Testis (tissue), 2 donors: ENCODE measurements at regions not wholly inside any gene's neighbourhood (a gene's known extent, or its start where the extent isn't known, plus 50 kb on each side); places are given as distances from the start of the nearest gene placed in this dataset.

Experiments
- DNase-seq: peaks from one replicate; pipeline ENCODE4 v3.0.0-alpha.2; 2019
- H3K27ac ChIP-seq, 2 donors: fragments of 200-600 bp; sonication (generic); one replicate each; pipeline ENCODE4 v1.5.1; 2019
- H3K27me3 ChIP-seq: fragments of 200-600 bp; sonication (generic); one replicate; pipeline ENCODE4 v1.5.1; 2019
- H3K36me3 ChIP-seq: fragments of 200-600 bp; sonication (generic); one replicate; pipeline ENCODE4 v1.5.1; 2017; ENCODE audit warnings: low read depth; ENCODE audit errors: missing control alignments
- H3K4me1 ChIP-seq: fragments of 200-600 bp; sonication (generic); one replicate; pipeline ENCODE4 v1.5.1; 2019
- H3K4me3 ChIP-seq, 2 donors: fragments of 200-600 bp; sonication (generic); one replicate each; pipeline ENCODE4 v1.5.1; 2017 to 2019
- H3K9me3 ChIP-seq: fragments of 200-600 bp; sonication (generic); one replicate; pipeline ENCODE4 v1.5.1; 2017
- POLR2A ChIP-seq: fragments of 450-650 bp; IDR thresholded peaks from one replicate; pipeline ENCODE4 v1.6.1; 2017; ENCODE audit warnings: antibody characterized with exemption, mild to moderate bottlenecking, moderate library complexity
- WGBS, 2 donors: methylation state at CpG; one replicate each; pipeline ENCODE4 v1.1.5; 2018; 5-methylcytosine and 5-hydroxymethylcytosine counted together
- intact Hi-C: fragments of 100-400 bp; cut with DNase I; formaldehyde crosslinking; loops from one replicate; pipeline ENCODE4 v1.15.1; 2023; ENCODE audit warnings: low total_unique reads
- TF ChIP-seq, protein P1 (sequence below), 3 experiments: fragments of 450-650 bp in 2 of 3; fragments of 200-600 bp in 1 of 3; sonication (generic) in 1 of 3; IDR thresholded peaks; one replicate each; pipeline ENCODE4 v1.5.1; 2016 to 2019; ENCODE audit warnings: antibody characterized with exemption in 3 of 3, mild to moderate bottlenecking in 2 of 3, moderate library complexity in 1 of 3

DNA sequence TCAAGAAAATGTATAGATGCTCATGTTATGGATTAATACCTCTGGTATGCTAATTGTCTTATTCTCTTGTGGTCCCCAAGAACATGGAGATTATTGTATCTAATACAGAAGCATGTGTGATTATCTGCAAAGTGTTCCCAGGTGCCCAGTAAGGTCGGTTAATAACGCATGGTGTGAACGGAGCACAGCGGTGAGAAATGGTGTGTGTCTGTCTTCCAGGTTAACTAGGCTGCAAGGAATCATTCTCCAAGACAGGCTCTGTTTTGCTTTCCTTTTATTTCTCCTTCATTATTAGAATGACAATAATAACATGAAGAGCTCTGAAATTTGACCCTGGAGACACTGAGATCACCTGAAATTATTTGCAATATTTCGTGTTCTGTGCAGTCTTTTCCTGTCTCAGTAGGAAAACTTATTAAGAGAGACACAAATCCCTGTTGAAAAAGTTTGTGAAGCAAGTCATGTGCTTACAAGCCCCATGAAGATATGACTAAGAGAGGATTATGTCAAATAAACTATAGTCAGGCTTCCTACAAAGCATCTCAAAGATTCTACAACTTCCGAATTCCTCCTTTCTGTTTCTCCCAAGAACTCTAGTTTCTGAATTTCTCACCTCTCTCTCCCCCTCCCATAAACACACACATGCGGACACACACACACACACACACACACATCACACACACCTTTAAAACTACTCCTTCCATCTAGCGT is 230.9 kb downstream of the HS3ST1 start:
- Histone ChIP-seq H3K9me3 (no peaks in the 10 kb centered on the region), H3K4me3 (no peak overlapping the region), H3K27me3 (no peaks in the 10 kb centered on the region), H3K27ac (no peak overlapping the region), H3K36me3 (no peaks in the 10 kb centered on the region), H3K4me1 (no peaks in the 10 kb centered on the region)
- 90 to 91% methylated on average over 8 of the region's 8 CpGs for WGBS, 2 donors
- no peak for DNase-seq
- TF ChIP-seq, protein P1, sequence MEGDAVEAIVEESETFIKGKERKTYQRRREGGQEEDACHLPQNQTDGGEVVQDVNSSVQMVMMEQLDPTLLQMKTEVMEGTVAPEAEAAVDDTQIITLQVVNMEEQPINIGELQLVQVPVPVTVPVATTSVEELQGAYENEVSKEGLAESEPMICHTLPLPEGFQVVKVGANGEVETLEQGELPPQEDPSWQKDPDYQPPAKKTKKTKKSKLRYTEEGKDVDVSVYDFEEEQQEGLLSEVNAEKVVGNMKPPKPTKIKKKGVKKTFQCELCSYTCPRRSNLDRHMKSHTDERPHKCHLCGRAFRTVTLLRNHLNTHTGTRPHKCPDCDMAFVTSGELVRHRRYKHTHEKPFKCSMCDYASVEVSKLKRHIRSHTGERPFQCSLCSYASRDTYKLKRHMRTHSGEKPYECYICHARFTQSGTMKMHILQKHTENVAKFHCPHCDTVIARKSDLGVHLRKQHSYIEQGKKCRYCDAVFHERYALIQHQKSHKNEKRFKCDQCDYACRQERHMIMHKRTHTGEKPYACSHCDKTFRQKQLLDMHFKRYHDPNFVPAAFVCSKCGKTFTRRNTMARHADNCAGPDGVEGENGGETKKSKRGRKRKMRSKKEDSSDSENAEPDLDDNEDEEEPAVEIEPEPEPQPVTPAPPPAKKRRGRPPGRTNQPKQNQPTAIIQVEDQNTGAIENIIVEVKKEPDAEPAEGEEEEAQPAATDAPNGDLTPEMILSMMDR (IDR thresholded peaks at IDR 0.05): no peak
- TF ChIP-seq POLR2A: no peak
- intact Hi-C loops: no loop called here

DNA sequence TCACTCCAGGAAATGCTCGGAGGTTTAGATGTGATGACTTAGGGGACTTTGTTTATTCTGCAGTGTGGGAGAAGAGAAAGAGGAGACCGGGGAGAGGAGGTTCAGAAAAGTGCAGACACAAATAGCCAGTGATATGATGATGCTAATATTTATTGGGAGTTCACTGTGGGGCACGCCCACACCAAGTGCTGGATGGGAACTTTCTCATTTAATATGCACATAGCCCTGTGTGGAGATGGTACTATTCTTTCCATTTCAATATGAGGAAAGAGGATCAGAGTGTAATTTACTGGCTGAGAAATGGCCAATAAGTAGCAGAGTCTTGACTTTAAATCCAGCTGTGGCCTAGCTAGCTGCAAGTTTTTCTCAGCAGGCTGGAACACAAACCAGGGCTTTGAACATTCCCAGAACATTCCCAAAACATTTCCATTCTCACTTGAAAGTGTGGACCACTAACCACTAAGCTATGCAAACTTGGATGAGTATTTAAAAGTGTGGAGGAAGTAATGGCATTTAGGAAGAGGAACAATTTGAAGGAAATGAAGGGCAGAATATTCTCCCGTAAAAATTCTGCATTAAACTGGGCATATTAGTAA is 231.7 kb downstream of the HS3ST1 start:
- no peaks in the 10 kb centered on the region for H3K4me1 ChIP-seq
- H3K4me3 ChIP-seq: no peak overlapping the region
- DNase-seq: no peak
- intact Hi-C loops: no loop called here
- H3K27ac ChIP-seq: no peak overlapping the region
- WGBS, 2 donors: 61 to 67% methylated on average over 4 of the region's 4 CpGs
- H3K9me3 ChIP-seq: no peaks in the 10 kb centered on the region
- no peaks in the 10 kb centered on the region for H3K36me3 ChIP-seq
- no peak for TF ChIP-seq POLR2A
- TF ChIP-seq, protein P1 (IDR thresholded peaks at IDR 0.05): no peak
- H3K27me3 ChIP-seq: no peaks in the 10 kb centered on the region

- DNase-seq: no peak
- WGBS, 2 donors: 65 to 85% methylated on average over 3 of the region's 3 CpGs
- H3K9me3 ChIP-seq: no peaks in the 10 kb centered on the region
- no peaks in the 10 kb centered on the region for H3K4me1 ChIP-seq
- no peak for TF ChIP-seq POLR2A
- TF ChIP-seq, protein P1 (IDR thresholded peaks at IDR 0.05): no peak
- no peak overlapping the region for H3K27ac ChIP-seq
- H3K4me3 ChIP-seq: no peak overlapping the region
- H3K36me3 ChIP-seq: no peaks in the 10 kb centered on the region
- intact Hi-C loops: no loop called here
- H3K27me3 ChIP-seq: no peaks in the 10 kb centered on the region
Measured at GRCh38 chr4:11194431-11194830, 234.3 kb downstream of the HS3ST1 start.

GRCh38 chr4:11189756-11190155 is 238.9 kb downstream of the HS3ST1 start:
- 24 to 37% methylated on average over 2 of the region's 2 CpGs for WGBS, 2 donors
- TF ChIP-seq, protein P1 (IDR thresholded peaks at IDR 0.05): no peak
- no peak for TF ChIP-seq POLR2A
- no peak overlapping the region for H3K4me3 ChIP-seq
- H3K27me3 ChIP-seq: no peaks in the 10 kb centered on the region
- no peak for DNase-seq
- intact Hi-C loops: no loop called here
- peaks cover 4% of the 10 kb centered on the region for H3K4me1 ChIP-seq
- H3K9me3 ChIP-seq: no peaks in the 10 kb centered on the region
- H3K36me3 ChIP-seq: no peaks in the 10 kb centered on the region
- no peak overlapping the region for H3K27ac ChIP-seq

DNA sequence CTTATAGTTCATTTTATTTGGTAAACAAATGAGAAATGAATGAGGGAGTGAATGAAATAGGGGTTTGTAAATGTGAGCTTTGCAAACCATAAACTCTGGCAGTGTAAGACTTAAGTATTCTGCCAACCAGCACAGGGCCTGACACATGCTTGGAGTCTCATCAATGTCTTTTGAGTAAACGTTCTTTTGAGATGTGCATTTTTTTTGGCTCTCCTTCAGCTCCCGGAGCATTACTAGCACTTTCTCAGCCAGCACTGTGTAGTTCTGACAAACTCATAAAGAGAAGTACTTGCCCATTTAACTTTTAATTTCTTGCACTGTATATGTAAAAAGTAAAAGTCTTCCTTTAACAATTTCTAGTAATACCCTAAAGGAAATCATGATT is 245.3 kb downstream of the HS3ST1 start:
- Histone ChIP-seq H3K9me3 (no peaks in the 10 kb centered on the region), H3K4me1 (peaks cover 4% of the 10 kb centered on the region), H3K4me3 (no peak overlapping the region), H3K36me3 (no peaks in the 10 kb centered on the region), H3K27ac (no peak overlapping the region), H3K27me3 (no peaks in the 10 kb centered on the region)
- WGBS, 2 donors: 39 to 43% methylated on average over 2 of the region's 2 CpGs
- intact Hi-C loops: no loop called here
- TF ChIP-seq, protein P1 (IDR thresholded peaks at IDR 0.05): no peak
- no peak for TF ChIP-seq POLR2A
- DNase-seq: no peak
